ENCODE measurements at regions not wholly inside any gene's neighbourhood (a gene's known extent, or its start where the extent isn't known, plus 50 kb on each side); places are given as distances from the start of the nearest gene placed in this dataset.

DNA sequence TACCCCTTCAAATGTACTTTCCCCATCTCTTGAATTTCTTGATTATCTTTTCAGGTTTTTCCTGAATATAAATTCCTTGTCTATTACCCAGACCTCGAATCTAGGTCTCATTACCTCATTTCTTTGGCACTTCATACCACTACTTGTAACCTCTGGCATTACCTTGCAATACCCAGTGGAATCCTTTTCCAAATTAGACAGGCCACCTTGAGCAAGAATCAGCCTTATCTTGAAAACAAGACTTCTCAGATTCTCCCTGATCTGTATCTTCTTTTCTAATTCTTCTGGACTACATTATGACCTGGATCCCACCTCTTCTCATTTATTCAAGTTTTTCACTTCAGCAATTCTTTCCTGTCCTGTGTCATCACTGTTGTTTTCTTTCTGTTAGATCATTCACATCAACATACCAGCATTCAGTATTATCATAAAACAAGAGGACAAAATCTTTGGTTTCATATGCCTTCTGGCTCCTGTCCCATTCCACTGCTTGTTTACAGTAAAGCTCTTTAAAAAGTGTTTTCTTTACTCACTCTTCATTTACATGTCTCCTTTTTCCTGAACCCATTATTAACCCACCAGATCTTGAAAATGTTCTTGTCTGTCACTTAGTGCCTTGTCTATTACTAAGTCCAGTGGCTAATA is 275.6 kb upstream of the HS3ST1 start:
- H3K9me3 ChIP-seq: no peaks in the 10 kb centered on the region
- H3K27ac ChIP-seq: no peak overlapping the region
- no peaks in the 10 kb centered on the region for H3K36me3 ChIP-seq
- TF ChIP-seq POLR2A (IDR thresholded peaks at IDR 0.05): no peak
- TF ChIP-seq, protein P1, sequence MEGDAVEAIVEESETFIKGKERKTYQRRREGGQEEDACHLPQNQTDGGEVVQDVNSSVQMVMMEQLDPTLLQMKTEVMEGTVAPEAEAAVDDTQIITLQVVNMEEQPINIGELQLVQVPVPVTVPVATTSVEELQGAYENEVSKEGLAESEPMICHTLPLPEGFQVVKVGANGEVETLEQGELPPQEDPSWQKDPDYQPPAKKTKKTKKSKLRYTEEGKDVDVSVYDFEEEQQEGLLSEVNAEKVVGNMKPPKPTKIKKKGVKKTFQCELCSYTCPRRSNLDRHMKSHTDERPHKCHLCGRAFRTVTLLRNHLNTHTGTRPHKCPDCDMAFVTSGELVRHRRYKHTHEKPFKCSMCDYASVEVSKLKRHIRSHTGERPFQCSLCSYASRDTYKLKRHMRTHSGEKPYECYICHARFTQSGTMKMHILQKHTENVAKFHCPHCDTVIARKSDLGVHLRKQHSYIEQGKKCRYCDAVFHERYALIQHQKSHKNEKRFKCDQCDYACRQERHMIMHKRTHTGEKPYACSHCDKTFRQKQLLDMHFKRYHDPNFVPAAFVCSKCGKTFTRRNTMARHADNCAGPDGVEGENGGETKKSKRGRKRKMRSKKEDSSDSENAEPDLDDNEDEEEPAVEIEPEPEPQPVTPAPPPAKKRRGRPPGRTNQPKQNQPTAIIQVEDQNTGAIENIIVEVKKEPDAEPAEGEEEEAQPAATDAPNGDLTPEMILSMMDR (IDR thresholded peaks at IDR 0.05 in 4 of 5, conservative IDR thresholded peaks at IDR 0.05 in 1 of 5): no peak
- H3K4me1 ChIP-seq: no peaks in the 10 kb centered on the region
- DNase-seq: no peak
- no peak overlapping the region for H3K4me3 ChIP-seq
- ATAC-seq: no peak
- in situ Hi-C loops (cut with MboI; ENCODE audit: low sequenced_read_pairs in 4 of 4): loop anchor here in 2 of 4 donors (25.0 kb wide), 2 partner anchors 1117 to 1142 kb away; no protein-coding TSS in a partner anchor
- no peaks in the 10 kb centered on the region for H3K27me3 ChIP-seq
- intact Hi-C loops (cut with DNase I; ENCODE audit: low total_unique reads): no loop called here

DNA sequence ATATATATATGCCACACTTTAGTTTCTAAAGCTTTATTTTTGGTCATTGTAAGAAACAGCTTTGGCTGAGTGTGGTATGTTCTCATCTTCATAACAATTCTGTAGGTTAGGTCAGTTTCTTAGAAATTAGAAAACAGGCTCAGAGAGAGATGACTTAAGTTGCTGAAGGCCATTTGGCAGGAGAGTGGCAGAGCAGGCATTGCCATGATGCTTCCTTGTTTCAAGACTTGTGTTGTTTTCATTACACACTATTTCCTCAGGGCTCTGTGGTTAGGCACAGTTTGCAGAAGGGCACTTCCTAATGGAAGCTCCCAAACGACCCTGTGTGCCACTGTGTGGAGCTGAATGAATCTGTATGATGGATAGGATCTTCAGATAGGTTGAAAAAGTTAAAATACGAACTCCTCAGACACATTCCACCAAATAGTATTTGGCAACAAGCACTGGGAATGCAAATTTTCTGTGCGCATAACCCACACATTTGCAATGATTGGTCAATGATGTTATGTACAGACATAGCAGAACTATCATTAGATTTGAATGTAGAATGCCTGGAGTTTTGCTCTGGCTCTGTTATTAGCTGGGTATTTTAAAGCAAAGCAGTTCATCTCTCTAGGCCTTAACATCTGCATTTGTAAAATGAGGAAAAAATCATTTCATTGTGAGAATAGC is 274.3 kb upstream of the HS3ST1 start:
- Histone ChIP-seq H3K4me1 (no peaks in the 10 kb centered on the region), H3K4me3 (no peak overlapping the region), H3K27ac (no peak overlapping the region), H3K9me3 (no peaks in the 10 kb centered on the region), H3K27me3 (no peaks in the 10 kb centered on the region), H3K36me3 (no peaks in the 10 kb centered on the region)
- intact Hi-C loops (cut with DNase I; ENCODE audit: low total_unique reads) (no loop called here), in situ Hi-C loops (cut with MboI; ENCODE audit: low sequenced_read_pairs in 4 of 4) (loop anchor here in 2 of 4 donors (25.0 kb wide), 2 partner anchors 1116 to 1141 kb away; no protein-coding TSS in a partner anchor)
- ATAC-seq (no peak), DNase-seq (no peak)
- TF ChIP-seq, protein P1 (IDR thresholded peaks at IDR 0.05 in 4 of 5, conservative IDR thresholded peaks at IDR 0.05 in 1 of 5): no peak
- no peak for TF ChIP-seq POLR2A (IDR thresholded peaks at IDR 0.05)

DNA sequence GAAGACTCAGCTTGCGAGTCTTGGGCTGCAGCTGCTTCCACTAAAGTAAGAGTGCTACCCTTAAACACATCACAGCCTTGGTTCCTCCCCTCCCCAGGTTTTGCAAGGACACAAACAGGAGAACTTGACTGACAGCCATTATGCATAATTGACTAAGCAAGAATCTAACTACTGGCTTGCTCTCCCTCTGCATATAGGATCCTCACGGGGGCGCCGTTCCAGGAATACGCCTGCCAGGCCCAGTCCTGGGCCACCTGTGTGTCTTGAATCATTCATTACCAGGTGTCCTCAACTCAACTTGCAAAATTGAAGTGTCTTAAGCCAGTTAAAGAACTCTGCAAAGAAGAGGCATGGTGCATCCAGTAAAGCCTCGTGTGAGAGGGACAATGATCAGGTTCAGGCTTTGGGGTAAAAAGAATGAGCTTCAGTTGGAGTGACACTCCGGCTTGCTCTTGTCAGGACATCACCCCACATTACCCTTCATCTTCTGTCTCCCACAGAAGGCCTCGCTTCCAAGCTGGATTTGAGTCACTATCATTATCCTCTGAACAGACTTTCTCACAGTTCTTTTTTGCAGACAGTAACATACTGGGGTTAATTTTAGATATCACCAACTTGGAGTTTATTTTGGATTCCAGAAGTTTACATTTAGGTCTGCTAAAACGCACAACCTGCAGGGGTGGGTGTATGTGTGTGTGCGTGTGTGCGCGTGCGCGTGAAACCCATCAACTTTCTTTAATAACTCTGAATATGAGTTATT is 273.5 kb upstream of the HS3ST1 start:
- Histone ChIP-seq H3K9me3 (no peaks in the 10 kb centered on the region), H3K27me3 (no peaks in the 10 kb centered on the region), H3K4me3 (no peak overlapping the region), H3K27ac (no peak overlapping the region), H3K36me3 (no peaks in the 10 kb centered on the region), H3K4me1 (no peaks in the 10 kb centered on the region)
- in situ Hi-C loops (cut with MboI; ENCODE audit: low sequenced_read_pairs in 4 of 4): loop anchor here in 2 of 4 donors (25.0 kb wide), 2 partner anchors 1115 to 1140 kb away; no protein-coding TSS in a partner anchor
- DNase-seq: no peak
- ATAC-seq: no peak
- intact Hi-C loops (cut with DNase I; ENCODE audit: low total_unique reads): no loop called here
- TF ChIP-seq, protein P1 (IDR thresholded peaks at IDR 0.05 in 4 of 5, conservative IDR thresholded peaks at IDR 0.05 in 1 of 5): no peak
- TF ChIP-seq POLR2A (IDR thresholded peaks at IDR 0.05): no peak

DNA sequence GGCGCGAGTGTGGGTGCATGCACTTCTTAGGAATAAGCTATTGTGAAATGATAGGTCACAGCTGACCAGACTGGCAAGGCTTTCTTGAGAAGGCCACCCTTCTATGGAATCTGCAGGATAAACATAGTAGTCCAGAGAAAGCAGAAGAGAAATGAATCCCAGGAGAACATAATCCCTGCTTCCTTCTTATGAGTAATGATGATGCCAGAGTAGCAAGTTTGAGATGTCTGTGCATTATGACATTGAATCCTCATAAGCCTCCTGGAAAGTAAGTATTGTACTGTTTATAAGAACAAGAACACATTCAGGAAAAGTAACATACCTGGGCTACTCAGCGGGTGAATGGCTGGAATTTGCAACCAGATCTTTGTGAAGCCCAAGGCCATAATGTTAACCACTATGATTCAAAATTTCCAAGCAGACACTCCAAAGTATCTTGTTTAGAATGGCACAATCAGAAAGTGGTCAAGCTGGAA is 272.1 kb upstream of the HS3ST1 start:
- no peaks in the 10 kb centered on the region for H3K9me3 ChIP-seq
- H3K27me3 ChIP-seq: no peaks in the 10 kb centered on the region
- intact Hi-C loops (cut with DNase I; ENCODE audit: low total_unique reads): no loop called here
- in situ Hi-C loops (cut with MboI; ENCODE audit: low sequenced_read_pairs in 4 of 4): loop anchor here in 2 of 4 donors (25.0 kb wide), 2 partner anchors 1113 to 1138 kb away; no protein-coding TSS in a partner anchor
- H3K4me3 ChIP-seq: no peak overlapping the region
- no peaks in the 10 kb centered on the region for H3K4me1 ChIP-seq
- DNase-seq (no peak), ATAC-seq (no peak)
- TF ChIP-seq, protein P1 (IDR thresholded peaks at IDR 0.05 in 4 of 5, conservative IDR thresholded peaks at IDR 0.05 in 1 of 5): no peak
- no peak for TF ChIP-seq POLR2A (IDR thresholded peaks at IDR 0.05)
- H3K36me3 ChIP-seq: no peaks in the 10 kb centered on the region
- no peak overlapping the region for H3K27ac ChIP-seq
